HG03442 (cell line): ENCODE measurements at regions not wholly inside any gene's neighbourhood (a gene's known extent, or its start where the extent isn't known, plus 50 kb on each side); places are given as distances from the start of the nearest gene placed in this dataset.

Source experiments
- ATAC-seq: cut with Tn5 transposase; IDR thresholded peaks from one replicate; pipeline ENCODE4 v1.9.1; 2021; ENCODE audit warnings: mild to moderate bottlenecking, moderate library complexity; ENCODE audit not compliant: unreplicated experiment

DNA sequence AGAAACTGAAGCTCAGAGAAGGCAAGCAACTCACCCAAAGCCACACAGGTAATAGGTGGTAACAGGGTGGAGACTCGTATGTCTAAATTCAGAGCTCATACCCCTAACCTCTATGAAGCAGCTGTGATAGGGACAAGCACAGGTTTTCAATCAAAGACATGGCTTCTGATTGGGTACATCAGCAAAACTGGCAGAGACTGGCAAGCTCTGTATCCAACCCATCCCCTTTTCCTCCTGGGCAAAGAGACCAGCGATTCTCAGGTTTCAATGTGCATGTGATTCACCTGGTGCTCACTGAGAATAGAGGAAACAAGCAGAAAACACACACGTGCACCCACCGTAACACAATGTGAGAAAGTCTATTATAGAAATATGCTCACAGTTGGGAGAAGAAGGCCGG lies 153.0 kb downstream of the SMIM20 start:
- no peak for ATAC-seq

- ATAC-seq = peak; percentile 62
These were observed 155.2 kb downstream of the SMIM20 start for GRCh38 chr4:26069218-26069617.

DNA sequence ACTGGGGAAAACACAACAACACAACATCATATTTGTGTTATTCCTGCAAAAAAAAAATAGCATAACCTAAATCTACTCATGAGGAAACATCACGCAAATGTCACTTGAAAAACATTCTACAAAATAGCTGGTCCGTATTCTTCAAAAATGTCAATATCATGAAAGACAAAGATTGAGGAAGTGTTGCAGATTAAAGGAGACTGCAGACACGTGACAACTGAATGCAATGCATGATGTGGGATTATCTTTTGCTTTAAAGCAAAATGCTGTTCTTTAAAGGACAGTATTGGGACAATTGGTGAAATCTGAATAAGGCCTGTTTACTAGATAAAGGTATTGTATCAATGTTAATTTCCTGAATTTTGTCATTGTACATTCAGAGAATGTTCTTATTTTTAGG lies 157.7 kb downstream of the SMIM20 start:
- no peak for ATAC-seq

DNA sequence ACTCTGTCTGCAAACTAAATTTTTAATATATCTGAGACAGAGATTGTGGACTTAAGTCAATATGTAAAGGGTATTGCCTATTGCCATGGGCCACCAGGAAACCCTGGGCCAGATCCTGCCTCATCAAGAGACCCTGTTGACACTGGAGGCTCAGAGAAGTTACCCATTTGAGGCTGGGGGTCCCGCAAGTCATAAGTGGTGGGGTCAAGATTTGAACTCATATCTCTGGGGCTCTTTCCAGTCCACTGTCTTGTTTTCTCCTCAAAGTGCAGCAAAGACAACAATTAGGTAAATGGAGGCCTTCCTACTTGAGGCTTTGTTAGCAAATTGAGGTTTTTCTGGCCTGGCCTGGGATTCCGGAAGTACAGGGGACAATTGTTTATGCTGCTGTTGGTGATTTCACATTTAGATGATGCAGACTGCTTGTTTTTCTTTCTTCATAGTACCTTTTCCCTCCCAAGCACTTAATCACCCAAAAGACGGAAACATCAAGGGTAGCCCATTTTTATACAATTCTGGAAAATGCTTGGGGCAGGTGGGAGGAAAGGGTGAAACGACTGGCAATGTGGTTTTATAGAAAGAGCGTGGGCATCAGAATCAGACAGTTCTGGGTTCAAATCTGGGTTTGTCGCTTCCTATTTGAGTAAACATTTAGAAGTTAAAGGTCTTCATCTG lies 160.0 kb downstream of the SMIM20 start:
- ATAC-seq = no peak

GRCh38 chr4:26074712-26075430 lies 160.9 kb downstream of the SMIM20 start:
- ATAC-seq = peak; percentile 70

GRCh38 chr4:26075583-26075982 lies 161.6 kb downstream of the SMIM20 start:
- ATAC-seq = peak; percentile 3

DNA sequence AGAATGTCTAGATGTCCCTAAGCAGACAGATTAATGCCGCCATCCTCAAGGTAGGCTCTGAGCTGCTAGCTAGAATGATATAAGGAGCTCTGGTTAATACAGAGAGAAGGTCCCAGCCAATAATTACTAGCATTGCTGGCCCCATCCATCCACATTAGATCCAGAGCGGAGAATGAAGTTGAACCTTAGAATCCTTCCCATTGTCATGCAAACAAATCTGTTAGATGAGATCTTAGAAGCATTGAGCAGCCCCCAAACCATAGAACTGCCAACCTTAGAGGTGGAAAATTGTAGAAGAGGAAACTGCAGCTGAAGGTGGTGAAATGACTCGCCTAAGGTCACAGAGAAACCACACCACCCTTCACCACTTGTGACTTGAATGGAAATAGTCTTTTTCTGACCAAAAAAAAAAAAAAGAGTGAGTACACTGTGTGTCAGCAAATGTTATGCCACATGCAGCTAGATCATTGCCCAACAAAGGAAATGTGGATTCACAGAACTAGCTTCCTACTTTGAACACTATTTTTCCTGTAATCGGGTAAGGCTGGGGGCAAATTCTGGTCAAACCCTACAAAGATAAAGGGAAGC lies 162.1 kb downstream of the SMIM20 start:
- ATAC-seq = peak; percentile 75

GRCh38 chr4:26076896-26077295 lies 162.9 kb downstream of the SMIM20 start:
- no peak for ATAC-seq

- no peak for ATAC-seq
These were observed 163.7 kb downstream of the SMIM20 start for GRCh38 chr4:26077756-26078155.

DNA sequence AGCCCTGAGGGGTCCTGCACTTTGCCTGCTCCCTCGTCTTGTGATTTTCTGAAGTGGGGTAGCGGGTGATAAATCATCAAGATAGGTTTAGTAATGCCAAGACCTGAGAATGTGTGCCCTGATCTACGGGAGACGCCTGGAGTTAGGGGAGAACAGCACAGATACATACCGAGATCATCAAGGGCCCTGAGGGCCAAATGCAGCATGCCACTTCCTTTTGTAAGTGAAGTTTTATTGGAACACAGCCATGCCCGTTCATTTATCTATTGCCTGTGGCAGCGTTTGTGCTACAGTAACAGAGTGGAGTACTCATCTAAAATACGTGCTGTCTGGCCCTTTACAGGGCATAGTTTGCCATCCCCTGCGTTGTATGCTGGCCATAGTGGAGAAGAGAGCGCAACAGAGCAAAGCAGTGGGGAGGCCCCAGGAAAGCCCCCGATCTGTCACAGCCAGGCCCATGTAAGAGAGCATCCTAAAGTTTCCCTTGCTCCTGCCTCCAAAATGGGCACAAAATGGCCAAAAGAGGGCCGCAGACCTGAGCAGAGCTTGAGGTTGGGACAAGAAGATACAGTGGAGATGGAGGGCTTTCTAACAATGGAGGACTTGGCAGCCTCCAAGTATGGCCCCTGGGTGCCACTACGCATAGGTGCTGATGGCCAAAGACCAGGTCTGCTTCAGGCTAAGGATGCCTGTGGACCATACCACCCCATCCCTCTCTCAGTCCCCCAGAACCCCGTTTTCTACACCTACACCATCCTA lies 167.0 kb downstream of the SMIM20 start:
- ATAC-seq = no peak

- no peak for ATAC-seq
These were observed 167.9 kb downstream of the SMIM20 start for GRCh38 chr4:26081795-26082498.

GRCh38 chr4:26082565-26082964 lies 168.5 kb downstream of the SMIM20 start:
- no peak for ATAC-seq

- peak; percentile 53 for ATAC-seq
These were observed 170.0 kb downstream of the SMIM20 start for GRCh38 chr4:26083987-26084386.

DNA sequence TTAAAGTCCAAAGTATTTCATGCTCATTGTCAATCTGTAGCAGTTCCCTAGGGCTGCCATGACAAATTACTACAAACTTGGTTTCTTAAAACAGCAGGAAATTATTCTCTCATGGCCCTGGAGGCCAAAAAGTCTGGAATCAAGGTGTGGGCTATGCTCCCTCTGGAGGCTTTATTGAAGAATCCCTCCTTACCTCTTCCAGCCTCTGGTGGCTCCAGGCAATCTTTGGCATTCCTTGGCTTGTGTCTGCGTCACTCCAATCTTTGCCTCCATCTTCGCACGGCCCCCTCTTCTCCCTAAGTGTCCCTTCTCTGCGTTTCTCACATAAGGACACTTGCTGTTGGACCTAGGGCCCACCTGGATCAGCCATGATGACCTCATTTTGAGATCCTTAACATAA lies 170.4 kb downstream of the SMIM20 start:
- no peak for ATAC-seq

- ATAC-seq = no peak
These were observed 171.5 kb downstream of the SMIM20 start for GRCh38 chr4:26085551-26085950.

DNA sequence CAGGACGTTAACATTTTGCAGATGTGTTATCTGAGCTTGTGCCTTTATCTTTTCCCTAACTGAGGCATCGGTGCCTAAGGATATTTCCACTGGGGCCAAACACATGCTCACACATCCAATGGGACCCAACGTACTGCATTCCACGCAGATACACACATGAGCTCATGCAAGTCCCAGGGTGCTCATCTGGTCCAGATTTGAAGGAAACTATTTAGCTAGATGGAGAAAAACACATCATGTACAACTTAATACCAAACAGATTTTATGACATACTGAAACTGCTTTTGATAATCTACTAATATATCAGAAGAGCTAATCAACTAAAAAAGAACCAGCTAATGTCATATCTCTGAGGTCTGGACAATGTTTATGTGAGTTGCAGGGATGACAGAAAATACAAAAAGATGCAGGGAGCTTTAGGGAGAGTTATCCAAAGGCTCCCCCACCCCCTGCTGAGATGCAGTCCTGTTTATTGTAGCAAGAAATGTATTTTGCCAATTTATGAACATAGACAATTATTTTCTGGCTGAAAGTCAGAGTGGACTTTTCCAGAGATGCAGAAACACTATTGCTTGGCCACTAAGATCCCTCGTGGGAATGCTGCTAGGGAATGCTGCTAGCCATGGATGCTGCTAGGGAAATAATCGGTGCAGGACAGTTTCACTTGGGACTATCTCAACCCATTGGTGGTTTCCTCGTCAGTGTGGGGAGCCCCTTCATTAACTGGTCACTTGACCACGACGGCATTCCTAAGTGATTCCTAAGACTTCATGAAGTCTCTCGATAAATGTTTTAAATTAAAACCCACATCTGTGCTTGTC lies 172.8 kb downstream of the SMIM20 start:
- no peak for ATAC-seq

DNA sequence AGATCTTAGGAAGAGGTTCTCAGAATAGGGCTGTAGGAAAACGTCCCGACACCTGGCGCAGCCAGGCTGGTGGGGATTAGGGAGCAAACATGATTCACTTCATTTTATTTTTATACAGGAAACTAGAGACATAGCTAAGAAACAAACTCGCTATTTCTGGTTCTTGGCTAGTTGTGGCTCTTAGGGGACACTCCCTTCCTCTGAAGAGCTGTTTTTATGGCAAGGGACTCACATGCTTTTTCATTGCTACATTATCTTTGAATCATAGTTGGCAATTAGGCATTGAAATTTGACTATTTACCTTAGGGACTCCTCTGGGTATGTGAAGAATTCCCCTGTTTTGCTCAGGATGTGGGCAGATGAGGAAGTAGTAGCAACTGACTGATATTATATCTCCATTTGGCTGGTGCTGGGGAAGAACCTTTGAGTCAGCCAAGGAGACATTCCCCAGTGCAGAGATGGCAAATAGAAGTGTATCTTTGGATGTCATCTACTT lies 174.5 kb downstream of the SMIM20 start:
- ATAC-seq = peak; percentile 82

DNA sequence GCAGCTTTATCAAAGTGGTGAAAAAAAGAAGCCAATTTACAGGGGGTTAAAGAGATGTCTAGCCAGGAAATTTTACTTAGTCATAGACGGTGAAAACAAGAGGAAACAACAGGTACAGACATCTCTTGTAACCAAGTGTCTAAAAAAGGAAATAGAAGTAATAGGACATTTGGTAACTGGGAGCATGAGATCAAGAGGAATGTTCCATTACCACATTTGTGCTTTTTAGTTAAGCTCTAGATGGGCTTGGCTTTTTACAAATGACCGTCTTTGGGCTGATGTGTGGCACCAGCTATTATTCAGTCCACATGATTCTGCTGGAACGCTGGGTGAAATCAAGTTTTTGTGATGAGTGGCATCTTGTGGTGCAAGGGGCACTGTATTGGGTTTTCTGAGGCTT lies 179.5 kb downstream of the SMIM20 start:
- no peak for ATAC-seq

GRCh38 chr4:26094076-26094475 lies 180.1 kb downstream of the SMIM20 start:
- ATAC-seq = no peak

GRCh38 chr4:26094911-26095310 lies 180.9 kb downstream of the SMIM20 start:
- ATAC-seq = no peak
